Stimulated activated CD8-positive, alpha-beta memory T cell treated with anti-CD3 and anti-CD28 coated beads, Interleukin-7, amount 100 ng/mL, for 48 hours (primary cell): ENCODE measurements at regions not wholly inside any gene's neighbourhood (a gene's known extent, or its start where the extent isn't known, plus 50 kb on each side); places are given as distances from the start of the nearest gene placed in this dataset.
A peak's percentile ranks its signal among the peaks of the same experiment; 100 is the strongest.
"Not testable (repeated sequence)": the region's sequence is repeated elsewhere in the genome, so short reads cannot be mapped to it uniquely, and the experiment has no call there.

ENCODE experiments used
- DNase-seq, 2 donors: peaks; one replicate each; pipeline ENCODE4 v3.0.0-alpha.2; 2020; ENCODE audit warnings: low read depth in 1 of 2; ENCODE audit errors: extremely low read depth in 1 of 2

- DNase-seq: no peak
Measured at GRCh38 chr1:209198961-209199750, 384.4 kb upstream of the CAMK1G start.

- DNase-seq: no peak
Measured at GRCh38 chr1:209199822-209200221, 383.7 kb upstream of the CAMK1G start.

GRCh38 chr1:209202321-209202720 lies 381.2 kb upstream of the CAMK1G start:
- not testable (repeated sequence) for DNase-seq

- DNase-seq: no peak
Measured at GRCh38 chr1:209202830-209203532, 380.5 kb upstream of the CAMK1G start.

- no peak for DNase-seq
Measured at GRCh38 chr1:209203533-209203895, 380.0 kb upstream of the CAMK1G start.

GRCh38 chr1:209205039-209205438 lies 378.5 kb upstream of the CAMK1G start:
- DNase-seq: no peak

GRCh38 chr1:209207126-209207700 lies 376.3 kb upstream of the CAMK1G start:
- no peak for DNase-seq

- peak; percentile 8 to 9 for DNase-seq
Measured at GRCh38 chr1:209207701-209208286, 375.7 kb upstream of the CAMK1G start.

GRCh38 chr1:209208648-209209047 lies 374.9 kb upstream of the CAMK1G start:
- DNase-seq: no peak

- no peak for DNase-seq
Measured at GRCh38 chr1:209213989-209214388, 369.5 kb upstream of the CAMK1G start.

- no peak for DNase-seq
Measured at GRCh38 chr1:209215826-209216225, 367.7 kb upstream of the CAMK1G start.

- DNase-seq: no peak
Measured at GRCh38 chr1:209218113-209218512, 365.4 kb upstream of the CAMK1G start.

GRCh38 chr1:209218981-209219380 lies 364.5 kb upstream of the CAMK1G start:
- no peak for DNase-seq

GRCh38 chr1:209219791-209220524 lies 363.6 kb upstream of the CAMK1G start:
- DNase-seq: no peak

GRCh38 chr1:209222826-209223225 lies 360.7 kb upstream of the CAMK1G start:
- DNase-seq: no peak

- DNase-seq: no peak
Measured at GRCh38 chr1:209223791-209224190, 359.7 kb upstream of the CAMK1G start.

GRCh38 chr1:209224886-209225285 lies 358.6 kb upstream of the CAMK1G start:
- no peak for DNase-seq

GRCh38 chr1:209227171-209227570 lies 356.3 kb upstream of the CAMK1G start:
- DNase-seq: no peak

- DNase-seq: no peak
Measured at GRCh38 chr1:209227941-209228340, 355.6 kb upstream of the CAMK1G start.

- no peak for DNase-seq
Measured at GRCh38 chr1:209229494-209230061, 353.9 kb upstream of the CAMK1G start.

- DNase-seq: no peak
Measured at GRCh38 chr1:209230314-209230713, 353.2 kb upstream of the CAMK1G start.
